GM12878 (cell line): ENCODE measurements at regions not wholly inside any gene's neighbourhood (a gene's known extent, or its start where the extent isn't known, plus 50 kb on each side); places are given as distances from the start of the nearest gene placed in this dataset.

Experiments used
- FOXM1 ChIP-seq: IDR thresholded peaks from 2 replicates; pipeline ENCODE4 v1.6.1; 2012; ENCODE audit warnings: low read depth, mild to moderate bottlenecking, inconsistent platforms, low read length, moderate library complexity
- MEF2B ChIP-seq: fragments of 450-650 bp; IDR thresholded peaks from 2 replicates; pipeline ENCODE4 v1.6.1; 2018; ENCODE audit warnings: mild to moderate bottlenecking, moderate library complexity; ENCODE audit not compliant: partially characterized antibody, poor library complexity, severe bottlenecking
- TCF7 ChIP-seq: IDR thresholded peaks from 2 replicates; pipeline ENCODE4 v1.6.1; 2014; ENCODE audit warnings: antibody characterized with exemption, borderline replicate concordance
- TF ChIP-seq, protein P1 (sequence below): fragments of 450-650 bp; IDR thresholded peaks from 2 replicates; pipeline ENCODE4 v1.6.1; 2018; ENCODE audit warnings: borderline replicate concordance, mild to moderate bottlenecking; ENCODE audit not compliant: partially characterized antibody
- TF ChIP-seq, protein P2 (sequence below): fragments of 150-350 bp; IDR thresholded peaks from 2 replicates; pipeline ENCODE4 v1.6.1; 2016; ENCODE audit warnings: low read depth, low read length
- TF ChIP-seq, protein P3 (sequence below): fragments of 450-650 bp; IDR thresholded peaks from 2 replicates; pipeline ENCODE4 v1.6.1; 2017; ENCODE audit warnings: antibody characterized with exemption, mild to moderate bottlenecking, moderate library complexity
- TF ChIP-seq, protein P4 (sequence below): IDR thresholded peaks from 2 replicates; pipeline ENCODE4 v1.6.1; 2011; ENCODE audit warnings: low read depth, mild to moderate bottlenecking, low read length, moderate library complexity, borderline replicate concordance; ENCODE audit errors: extremely low read depth

DNA sequence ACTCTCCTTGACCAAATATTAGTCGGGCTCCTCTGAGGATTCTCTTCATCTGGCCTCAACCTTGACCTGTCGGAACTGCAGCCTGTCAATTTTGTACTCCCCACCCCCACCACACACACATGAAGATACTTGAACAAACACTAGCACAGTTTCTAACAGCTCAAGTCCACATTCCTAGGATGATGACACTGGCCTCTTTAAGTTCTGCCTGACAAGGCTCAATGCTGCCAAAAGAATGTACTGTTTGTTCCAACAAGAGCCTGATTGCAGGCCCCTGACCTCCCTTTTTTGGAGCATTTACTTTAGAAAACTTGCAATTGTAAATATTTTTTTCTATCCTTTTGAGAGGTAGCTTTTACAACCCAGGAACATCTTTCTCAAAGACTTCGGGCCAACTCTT lies 169.2 kb upstream of the IRS2 start (continued):
- TF ChIP-seq, protein P1, sequence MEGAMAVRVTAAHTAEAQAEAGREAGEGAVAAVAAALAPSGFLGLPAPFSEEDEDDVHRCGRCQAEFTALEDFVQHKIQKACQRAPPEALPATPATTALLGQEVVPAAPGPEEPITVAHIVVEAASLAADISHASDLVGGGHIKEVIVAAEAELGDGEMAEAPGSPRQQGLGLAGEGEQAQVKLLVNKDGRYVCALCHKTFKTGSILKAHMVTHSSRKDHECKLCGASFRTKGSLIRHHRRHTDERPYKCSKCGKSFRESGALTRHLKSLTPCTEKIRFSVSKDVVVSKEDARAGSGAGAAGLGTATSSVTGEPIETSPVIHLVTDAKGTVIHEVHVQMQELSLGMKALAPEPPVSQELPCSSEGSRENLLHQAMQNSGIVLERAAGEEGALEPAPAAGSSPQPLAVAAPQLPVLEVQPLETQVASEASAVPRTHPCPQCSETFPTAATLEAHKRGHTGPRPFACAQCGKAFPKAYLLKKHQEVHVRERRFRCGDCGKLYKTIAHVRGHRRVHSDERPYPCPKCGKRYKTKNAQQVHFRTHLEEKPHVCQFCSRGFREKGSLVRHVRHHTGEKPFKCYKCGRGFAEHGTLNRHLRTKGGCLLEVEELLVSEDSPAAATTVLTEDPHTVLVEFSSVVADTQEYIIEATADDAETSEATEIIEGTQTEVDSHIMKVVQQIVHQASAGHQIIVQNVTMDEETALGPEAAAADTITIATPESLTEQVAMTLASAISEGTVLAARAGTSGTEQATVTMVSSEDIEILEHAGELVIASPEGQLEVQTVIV, result no peak
- TF ChIP-seq TCF7, result no peak
- TF ChIP-seq MEF2B, result no peak
- no peak for TF ChIP-seq FOXM1
- TF ChIP-seq, protein P2, sequence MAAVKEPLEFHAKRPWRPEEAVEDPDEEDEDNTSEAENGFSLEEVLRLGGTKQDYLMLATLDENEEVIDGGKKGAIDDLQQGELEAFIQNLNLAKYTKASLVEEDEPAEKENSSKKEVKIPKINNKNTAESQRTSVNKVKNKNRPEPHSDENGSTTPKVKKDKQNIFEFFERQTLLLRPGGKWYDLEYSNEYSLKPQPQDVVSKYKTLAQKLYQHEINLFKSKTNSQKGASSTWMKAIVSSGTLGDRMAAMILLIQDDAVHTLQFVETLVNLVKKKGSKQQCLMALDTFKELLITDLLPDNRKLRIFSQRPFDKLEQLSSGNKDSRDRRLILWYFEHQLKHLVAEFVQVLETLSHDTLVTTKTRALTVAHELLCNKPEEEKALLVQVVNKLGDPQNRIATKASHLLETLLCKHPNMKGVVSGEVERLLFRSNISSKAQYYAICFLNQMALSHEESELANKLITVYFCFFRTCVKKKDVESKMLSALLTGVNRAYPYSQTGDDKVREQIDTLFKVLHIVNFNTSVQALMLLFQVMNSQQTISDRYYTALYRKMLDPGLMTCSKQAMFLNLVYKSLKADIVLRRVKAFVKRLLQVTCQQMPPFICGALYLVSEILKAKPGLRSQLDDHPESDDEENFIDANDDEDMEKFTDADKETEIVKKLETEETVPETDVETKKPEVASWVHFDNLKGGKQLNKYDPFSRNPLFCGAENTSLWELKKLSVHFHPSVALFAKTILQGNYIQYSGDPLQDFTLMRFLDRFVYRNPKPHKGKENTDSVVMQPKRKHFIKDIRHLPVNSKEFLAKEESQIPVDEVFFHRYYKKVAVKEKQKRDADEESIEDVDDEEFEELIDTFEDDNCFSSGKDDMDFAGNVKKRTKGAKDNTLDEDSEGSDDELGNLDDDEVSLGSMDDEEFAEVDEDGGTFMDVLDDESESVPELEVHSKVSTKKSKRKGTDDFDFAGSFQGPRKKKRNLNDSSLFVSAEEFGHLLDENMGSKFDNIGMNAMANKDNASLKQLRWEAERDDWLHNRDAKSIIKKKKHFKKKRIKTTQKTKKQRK, result no peak
- TF ChIP-seq, protein P3, sequence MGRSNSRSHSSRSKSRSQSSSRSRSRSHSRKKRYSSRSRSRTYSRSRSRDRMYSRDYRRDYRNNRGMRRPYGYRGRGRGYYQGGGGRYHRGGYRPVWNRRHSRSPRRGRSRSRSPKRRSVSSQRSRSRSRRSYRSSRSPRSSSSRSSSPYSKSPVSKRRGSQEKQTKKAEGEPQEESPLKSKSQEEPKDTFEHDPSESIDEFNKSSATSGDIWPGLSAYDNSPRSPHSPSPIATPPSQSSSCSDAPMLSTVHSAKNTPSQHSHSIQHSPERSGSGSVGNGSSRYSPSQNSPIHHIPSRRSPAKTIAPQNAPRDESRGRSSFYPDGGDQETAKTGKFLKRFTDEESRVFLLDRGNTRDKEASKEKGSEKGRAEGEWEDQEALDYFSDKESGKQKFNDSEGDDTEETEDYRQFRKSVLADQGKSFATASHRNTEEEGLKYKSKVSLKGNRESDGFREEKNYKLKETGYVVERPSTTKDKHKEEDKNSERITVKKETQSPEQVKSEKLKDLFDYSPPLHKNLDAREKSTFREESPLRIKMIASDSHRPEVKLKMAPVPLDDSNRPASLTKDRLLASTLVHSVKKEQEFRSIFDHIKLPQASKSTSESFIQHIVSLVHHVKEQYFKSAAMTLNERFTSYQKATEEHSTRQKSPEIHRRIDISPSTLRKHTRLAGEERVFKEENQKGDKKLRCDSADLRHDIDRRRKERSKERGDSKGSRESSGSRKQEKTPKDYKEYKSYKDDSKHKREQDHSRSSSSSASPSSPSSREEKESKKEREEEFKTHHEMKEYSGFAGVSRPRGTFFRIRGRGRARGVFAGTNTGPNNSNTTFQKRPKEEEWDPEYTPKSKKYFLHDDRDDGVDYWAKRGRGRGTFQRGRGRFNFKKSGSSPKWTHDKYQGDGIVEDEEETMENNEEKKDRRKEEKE, result no peak
- TF ChIP-seq, protein P4, sequence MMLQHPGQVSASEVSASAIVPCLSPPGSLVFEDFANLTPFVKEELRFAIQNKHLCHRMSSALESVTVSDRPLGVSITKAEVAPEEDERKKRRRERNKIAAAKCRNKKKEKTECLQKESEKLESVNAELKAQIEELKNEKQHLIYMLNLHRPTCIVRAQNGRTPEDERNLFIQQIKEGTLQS, result no peak
- TF ChIP-seq, all 136 proteins: peak for 0
